Esophagus muscularis mucosa (tissue), 3 donors: ENCODE measurements at regions not wholly inside any gene's neighbourhood (a gene's known extent, or its start where the extent isn't known, plus 50 kb on each side); places are given as distances from the start of the nearest gene placed in this dataset.

ENCODE experiments used
- CTCF ChIP-seq, 3 experiments: fragments of 200-600 bp in 2 of 3; fragments of 450-650 bp in 1 of 3; sonication (generic) in 2 of 3; IDR thresholded peaks; one replicate each; pipeline ENCODE4 v1.5.1; 2017 to 2019; ENCODE audit warnings: antibody characterized with exemption in 3 of 3, mild to moderate bottlenecking in 2 of 3, moderate library complexity in 1 of 3
- POLR2A ChIP-seq: fragments of 450-650 bp; IDR thresholded peaks from one replicate; pipeline ENCODE4 v1.6.1; 2017; ENCODE audit warnings: antibody characterized with exemption, moderate library complexity, mild to moderate bottlenecking, low read depth

- TF ChIP-seq CTCF (IDR thresholded peaks at IDR 0.05): no peak
- TF ChIP-seq POLR2A: no peak
These were observed 205.8 kb upstream of the MAMLD1 start for GRCh38 chrX:150157291-150157690.
